ENCODE measurements at regions not wholly inside any gene's neighbourhood (a gene's known extent, or its start where the extent isn't known, plus 50 kb on each side); places are given as distances from the start of the nearest gene placed in this dataset.

DNA sequence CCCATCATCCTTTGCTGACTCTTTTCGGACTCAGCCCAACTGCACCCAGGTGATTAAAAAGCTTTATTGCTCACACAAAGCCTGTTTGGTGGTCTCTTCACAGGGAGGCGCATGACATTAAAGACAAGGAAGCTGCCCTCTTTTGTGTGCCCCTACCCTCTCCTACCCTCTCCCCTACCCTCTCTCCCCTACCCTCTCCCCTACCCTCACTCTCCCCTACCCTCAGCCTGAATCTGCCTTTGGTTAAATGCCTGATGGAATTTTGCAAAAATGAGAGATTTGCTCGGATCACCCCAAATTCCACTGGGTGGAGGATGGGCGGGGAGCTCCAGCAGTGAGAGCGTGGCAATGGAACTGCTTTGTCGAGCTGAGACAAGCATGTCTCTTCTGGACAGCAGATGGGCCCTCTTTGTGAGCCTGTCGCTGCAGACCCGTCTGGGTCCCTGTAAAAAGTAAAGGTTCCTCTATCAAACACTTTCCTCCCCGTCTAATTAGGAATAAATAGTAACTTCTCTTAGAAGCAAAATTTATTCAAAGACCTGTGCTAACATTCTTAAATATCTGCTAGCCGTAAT is 76.4 kb upstream of the MLN start:
- WGBS, 2 experiments (ENCODE audit: insufficient coverage in 2 of 2), result 81 to 84% methylated on average over 6 of the region's 10 CpGs
- peaks cover 13% of the 10 kb centered on the region for H3K4me1 ChIP-seq (ENCODE audit: control insufficient read depth, insufficient read depth, low read length, poor library complexity, severe bottlenecking)
- no peaks in the 10 kb centered on the region for H3K36me3 ChIP-seq (ENCODE audit: control insufficient read depth, insufficient read depth, low read length)
- no peak overlapping the region for H3K4me3 ChIP-seq (ENCODE audit: extremely low read depth, insufficient read depth, low read length, poor library complexity, severe bottlenecking)
- H3K27ac ChIP-seq (ENCODE audit: low read depth, low read length, severe bottlenecking), result no peak overlapping the region
- no peaks in the 10 kb centered on the region for H3K9me3 ChIP-seq (ENCODE audit: control insufficient read depth, low read length)

GRCh38 chr6:33878562-33878961 is 74.8 kb upstream of the MLN start:
- Histone ChIP-seq H3K4me3 (ENCODE audit: extremely low read depth, insufficient read depth, low read length, poor library complexity, severe bottlenecking) (no peak overlapping the region), H3K4me1 (ENCODE audit: control insufficient read depth, insufficient read depth, low read length, poor library complexity, severe bottlenecking) (peaks cover 8% of the 10 kb centered on the region), H3K27ac (ENCODE audit: low read depth, low read length, severe bottlenecking) (no peak overlapping the region), H3K36me3 (ENCODE audit: control insufficient read depth, insufficient read depth, low read length) (no peaks in the 10 kb centered on the region), H3K9me3 (ENCODE audit: control insufficient read depth, low read length) (no peaks in the 10 kb centered on the region)
- 92 to 97% methylated on average over 4 of the region's 4 CpGs for WGBS, 2 experiments (ENCODE audit: insufficient coverage in 2 of 2)

- Histone ChIP-seq H3K9me3 (ENCODE audit: control insufficient read depth, low read length) (no peaks in the 10 kb centered on the region), H3K36me3 (ENCODE audit: control insufficient read depth, insufficient read depth, low read length) (no peaks in the 10 kb centered on the region), H3K4me3 (ENCODE audit: extremely low read depth, insufficient read depth, low read length, poor library complexity, severe bottlenecking) (no peak overlapping the region), H3K4me1 (ENCODE audit: control insufficient read depth, insufficient read depth, low read length, poor library complexity, severe bottlenecking) (peaks cover 8% of the 10 kb centered on the region), H3K27ac (ENCODE audit: low read depth, low read length, severe bottlenecking) (no peak overlapping the region)
- WGBS, 2 experiments (ENCODE audit: insufficient coverage in 2 of 2), result 94 to 96% methylated on average over 5 of the region's 7 CpGs
These were observed 74.3 kb upstream of the MLN start for GRCh38 chr6:33877982-33878535.

- 84 to 85% methylated on average over 4 to 5 of the region's 5 CpGs for WGBS, 2 experiments (ENCODE audit: insufficient coverage in 2 of 2)
- Histone ChIP-seq H3K9me3 (ENCODE audit: control insufficient read depth, low read length) (no peaks in the 10 kb centered on the region), H3K27ac (ENCODE audit: low read depth, low read length, severe bottlenecking) (peak overlapping the region; percentile 29), H3K4me3 (ENCODE audit: extremely low read depth, insufficient read depth, low read length, poor library complexity, severe bottlenecking) (no peak overlapping the region), H3K4me1 (ENCODE audit: control insufficient read depth, insufficient read depth, low read length, poor library complexity, severe bottlenecking) (peaks cover 8% of the 10 kb centered on the region), H3K36me3 (ENCODE audit: control insufficient read depth, insufficient read depth, low read length) (no peaks in the 10 kb centered on the region)
These were observed 71.9 kb upstream of the MLN start for GRCh38 chr6:33875696-33876095.

- Histone ChIP-seq H3K27ac (ENCODE audit: low read depth, low read length, severe bottlenecking) (peak overlapping the region; percentile 29), H3K36me3 (ENCODE audit: control insufficient read depth, insufficient read depth, low read length) (no peaks in the 10 kb centered on the region), H3K4me1 (ENCODE audit: control insufficient read depth, insufficient read depth, low read length, poor library complexity, severe bottlenecking) (peaks cover 8% of the 10 kb centered on the region), H3K9me3 (ENCODE audit: control insufficient read depth, low read length) (no peaks in the 10 kb centered on the region), H3K4me3 (ENCODE audit: extremely low read depth, insufficient read depth, low read length, poor library complexity, severe bottlenecking) (no peak overlapping the region)
- 80 to 87% methylated on average over 1 to 4 of the region's 6 CpGs for WGBS, 2 experiments (ENCODE audit: insufficient coverage in 2 of 2)
These were observed 71.4 kb upstream of the MLN start for GRCh38 chr6:33875141-33875581.

DNA sequence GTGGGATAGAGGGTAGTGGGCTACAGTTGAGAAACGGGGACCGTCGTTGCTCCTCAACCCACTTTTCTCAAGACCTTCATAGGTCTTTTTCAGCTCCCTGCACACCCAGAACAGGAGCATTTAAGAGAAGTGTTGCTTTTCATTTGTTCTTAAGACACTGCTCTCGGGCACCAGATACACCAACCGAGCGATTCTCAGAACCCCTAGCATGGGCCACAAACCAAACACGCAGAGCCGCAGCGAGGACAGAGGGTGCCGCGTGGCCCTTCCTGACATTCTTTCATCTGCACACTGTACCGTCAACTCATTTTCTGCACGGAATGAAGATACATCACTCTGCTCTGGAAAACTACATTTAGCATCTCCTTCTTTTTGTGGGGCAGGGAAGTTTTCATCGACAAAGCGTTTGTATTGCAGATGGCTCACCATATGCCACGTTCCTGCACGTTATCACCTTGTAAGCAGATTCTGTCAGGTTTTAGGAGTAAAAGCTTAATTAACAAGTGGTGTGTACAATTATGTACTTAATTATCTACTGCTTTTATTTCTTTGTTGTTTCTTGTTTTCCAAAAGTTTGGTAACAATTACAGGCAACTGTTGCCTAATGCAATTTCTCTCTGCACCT is 70.4 kb upstream of the MLN start:
- peaks cover 8% of the 10 kb centered on the region for H3K4me1 ChIP-seq (ENCODE audit: control insufficient read depth, insufficient read depth, low read length, poor library complexity, severe bottlenecking)
- H3K27ac ChIP-seq (ENCODE audit: low read depth, low read length, severe bottlenecking), result no peak overlapping the region
- no peak overlapping the region for H3K4me3 ChIP-seq (ENCODE audit: extremely low read depth, insufficient read depth, low read length, poor library complexity, severe bottlenecking)
- H3K9me3 ChIP-seq (ENCODE audit: control insufficient read depth, low read length), result no peaks in the 10 kb centered on the region
- H3K36me3 ChIP-seq (ENCODE audit: control insufficient read depth, insufficient read depth, low read length), result no peaks in the 10 kb centered on the region
- 96 to 97% methylated on average over 13 of the region's 17 CpGs for WGBS, 2 experiments (ENCODE audit: insufficient coverage in 2 of 2)

- 90 to 100% methylated on average over 4 to 6 of the region's 7 CpGs for WGBS, 2 experiments (ENCODE audit: insufficient coverage in 2 of 2)
- Histone ChIP-seq H3K4me3 (ENCODE audit: extremely low read depth, insufficient read depth, low read length, poor library complexity, severe bottlenecking) (no peak overlapping the region), H3K4me1 (ENCODE audit: control insufficient read depth, insufficient read depth, low read length, poor library complexity, severe bottlenecking) (peaks cover 8% of the 10 kb centered on the region), H3K9me3 (ENCODE audit: control insufficient read depth, low read length) (no peaks in the 10 kb centered on the region), H3K36me3 (ENCODE audit: control insufficient read depth, insufficient read depth, low read length) (no peaks in the 10 kb centered on the region), H3K27ac (ENCODE audit: low read depth, low read length, severe bottlenecking) (no peak overlapping the region)
These were observed 69.0 kb upstream of the MLN start for GRCh38 chr6:33872761-33873160.

DNA sequence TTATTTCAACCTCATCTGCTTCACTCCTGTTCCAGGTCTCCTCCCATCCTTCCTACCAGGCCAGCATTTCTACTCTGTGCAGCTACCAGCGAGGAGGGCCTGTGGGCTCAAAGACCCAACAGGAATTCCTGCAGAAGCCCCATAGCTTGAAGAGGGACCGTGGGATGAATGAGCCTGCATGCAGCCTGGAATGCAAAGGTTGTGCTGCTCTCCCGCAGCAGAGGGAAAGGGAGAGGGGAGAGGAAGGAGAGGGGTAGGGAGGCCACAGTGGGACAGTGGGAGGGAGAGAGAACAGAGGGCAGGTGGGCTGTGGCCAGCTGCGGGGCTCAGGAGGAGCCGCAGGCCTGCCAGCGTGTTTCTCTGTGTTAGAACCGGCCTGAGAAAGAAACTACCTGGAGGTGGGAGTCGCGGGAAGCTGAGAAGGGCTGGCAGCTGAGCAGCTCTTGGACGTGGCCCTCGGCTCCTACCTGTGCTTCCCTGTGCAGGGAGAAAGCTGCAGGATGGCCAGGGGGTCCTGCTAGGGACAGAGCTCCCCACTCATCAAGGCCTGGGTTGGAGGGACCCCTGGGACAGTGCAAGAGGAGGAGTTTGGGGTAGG is 66.1 kb upstream of the MLN start:
- no peaks in the 10 kb centered on the region for H3K4me1 ChIP-seq (ENCODE audit: control insufficient read depth, insufficient read depth, low read length, poor library complexity, severe bottlenecking)
- no peaks in the 10 kb centered on the region for H3K36me3 ChIP-seq (ENCODE audit: control insufficient read depth, insufficient read depth, low read length)
- no peak overlapping the region for H3K4me3 ChIP-seq (ENCODE audit: extremely low read depth, insufficient read depth, low read length, poor library complexity, severe bottlenecking)
- no peaks in the 10 kb centered on the region for H3K9me3 ChIP-seq (ENCODE audit: control insufficient read depth, low read length)
- 38 to 54% methylated on average over 6 to 11 of the region's 11 CpGs for WGBS, 2 experiments (ENCODE audit: insufficient coverage in 2 of 2)
- H3K27ac ChIP-seq (ENCODE audit: low read depth, low read length, severe bottlenecking), result no peak overlapping the region

GRCh38 chr6:33869121-33869520 is 65.3 kb upstream of the MLN start:
- Histone ChIP-seq H3K4me1 (ENCODE audit: control insufficient read depth, insufficient read depth, low read length, poor library complexity, severe bottlenecking) (no peaks in the 10 kb centered on the region), H3K4me3 (ENCODE audit: extremely low read depth, insufficient read depth, low read length, poor library complexity, severe bottlenecking) (no peak overlapping the region), H3K9me3 (ENCODE audit: control insufficient read depth, low read length) (no peaks in the 10 kb centered on the region), H3K27ac (ENCODE audit: low read depth, low read length, severe bottlenecking) (no peak overlapping the region), H3K36me3 (ENCODE audit: control insufficient read depth, insufficient read depth, low read length) (no peaks in the 10 kb centered on the region)
- WGBS, 2 experiments (ENCODE audit: insufficient coverage in 2 of 2), result 78 to 94% methylated on average over 4 to 5 of the region's 5 CpGs

GRCh38 chr6:33868141-33868540 is 64.3 kb upstream of the MLN start:
- no peaks in the 10 kb centered on the region for H3K4me1 ChIP-seq (ENCODE audit: control insufficient read depth, insufficient read depth, low read length, poor library complexity, severe bottlenecking)
- 94 to 100% methylated on average over 2 of the region's 3 CpGs for WGBS, 2 experiments (ENCODE audit: insufficient coverage in 2 of 2)
- no peak overlapping the region for H3K27ac ChIP-seq (ENCODE audit: low read depth, low read length, severe bottlenecking)
- no peaks in the 10 kb centered on the region for H3K36me3 ChIP-seq (ENCODE audit: control insufficient read depth, insufficient read depth, low read length)
- no peak overlapping the region for H3K4me3 ChIP-seq (ENCODE audit: extremely low read depth, insufficient read depth, low read length, poor library complexity, severe bottlenecking)
- no peaks in the 10 kb centered on the region for H3K9me3 ChIP-seq (ENCODE audit: control insufficient read depth, low read length)

All from mesodermal cell (in vitro differentiated cells).